IMR-90 (cell line): ENCODE measurements at regions not wholly inside any gene's neighbourhood (a gene's known extent, or its start where the extent isn't known, plus 50 kb on each side); places are given as distances from the start of the nearest gene placed in this dataset.

Experiments used
- BHLHE40 ChIP-seq: fragments of 150-350 bp; IDR thresholded peaks from 2 replicates; pipeline ENCODE4 v1.6.1; 2016; ENCODE audit warnings: mild to moderate bottlenecking, low read depth, low read length
- CTCF ChIP-seq: conservative IDR thresholded peaks from 2 replicates; pipeline ENCODE4 v1.5.1; 2012; ENCODE audit warnings: mild to moderate bottlenecking, low read depth, low read length, improper control_type of control experiment
- MAZ ChIP-seq: IDR thresholded peaks from 2 replicates; pipeline ENCODE4 v1.6.1; 2012; ENCODE audit warnings: low read depth, mild to moderate bottlenecking, low read length, improper control_type of control experiment, moderate library complexity, borderline replicate concordance
- POLR2A ChIP-seq: IDR thresholded peaks from 2 replicates; pipeline ENCODE4 v1.6.1; 2012; ENCODE audit warnings: mild to moderate bottlenecking, low read depth, low read length
- RAD21 ChIP-seq: IDR thresholded peaks from 2 replicates; pipeline ENCODE4 v1.6.1; 2012; ENCODE audit warnings: low read length, improper control_type of control experiment
- RCOR1 ChIP-seq: IDR thresholded peaks from 2 replicates; pipeline ENCODE4 v1.6.1; 2012; ENCODE audit warnings: mild to moderate bottlenecking, low read length, improper control_type of control experiment; ENCODE audit not compliant: insufficient replicate concordance
- RFX5 ChIP-seq: IDR thresholded peaks from 2 replicates; pipeline ENCODE4 v1.8.0; 2012; ENCODE audit warnings: low read depth, mild to moderate bottlenecking, low read length, moderate library complexity

- TF ChIP-seq RFX5 = no peak
- no peak for TF ChIP-seq CTCF
- no peak for TF ChIP-seq RAD21
- no peak for TF ChIP-seq POLR2A
- no peak for TF ChIP-seq RCOR1
- TF ChIP-seq MAZ = no peak
- no peak for TF ChIP-seq BHLHE40
Observed at GRCh38 chr5:158398360-158399201, 539.6 kb upstream of the CLINT1 start.
